GM19324 (cell line): ENCODE measurements at regions not wholly inside any gene's neighbourhood (a gene's known extent, or its start where the extent isn't known, plus 50 kb on each side); places are given as distances from the start of the nearest gene placed in this dataset.
"Not testable (repeated sequence)": the region's sequence is repeated elsewhere in the genome, so short reads cannot be mapped to it uniquely, and the experiment has no call there.

Experiments used
- ATAC-seq: cut with Tn5 transposase; IDR thresholded peaks from one replicate; pipeline ENCODE4 v1.9.1; 2021; ENCODE audit warnings: mild to moderate bottlenecking, moderate library complexity; ENCODE audit not compliant: unreplicated experiment, low FRiP score

GRCh38 chr12:68422956-68423574, 90.9 kb upstream of the MDM1 start:
- ATAC-seq, result no peak

GRCh38 chr12:68425998-68426397, 93.8 kb upstream of the MDM1 start:
- ATAC-seq, result no peak

DNA sequence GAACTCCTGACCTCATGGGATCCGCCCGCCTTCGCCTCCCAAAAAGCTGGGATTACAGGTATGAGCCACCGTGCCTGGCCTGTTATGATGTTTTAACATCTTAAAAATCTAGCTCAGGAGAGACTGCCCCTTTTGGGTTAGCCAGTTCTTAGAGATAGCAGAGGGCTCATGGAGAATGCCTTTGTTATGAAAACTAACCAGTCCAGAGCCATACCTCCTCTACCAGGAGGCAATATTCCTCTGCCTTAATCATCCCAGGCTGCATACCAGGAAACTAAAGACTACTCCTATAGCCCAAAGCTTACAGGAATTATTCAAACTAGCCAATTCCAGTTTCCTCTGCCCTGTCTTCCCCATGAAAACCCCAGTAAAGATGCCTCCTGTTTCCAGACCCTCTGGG, 96.0 kb upstream of the MDM1 start:
- ATAC-seq, result no peak

DNA sequence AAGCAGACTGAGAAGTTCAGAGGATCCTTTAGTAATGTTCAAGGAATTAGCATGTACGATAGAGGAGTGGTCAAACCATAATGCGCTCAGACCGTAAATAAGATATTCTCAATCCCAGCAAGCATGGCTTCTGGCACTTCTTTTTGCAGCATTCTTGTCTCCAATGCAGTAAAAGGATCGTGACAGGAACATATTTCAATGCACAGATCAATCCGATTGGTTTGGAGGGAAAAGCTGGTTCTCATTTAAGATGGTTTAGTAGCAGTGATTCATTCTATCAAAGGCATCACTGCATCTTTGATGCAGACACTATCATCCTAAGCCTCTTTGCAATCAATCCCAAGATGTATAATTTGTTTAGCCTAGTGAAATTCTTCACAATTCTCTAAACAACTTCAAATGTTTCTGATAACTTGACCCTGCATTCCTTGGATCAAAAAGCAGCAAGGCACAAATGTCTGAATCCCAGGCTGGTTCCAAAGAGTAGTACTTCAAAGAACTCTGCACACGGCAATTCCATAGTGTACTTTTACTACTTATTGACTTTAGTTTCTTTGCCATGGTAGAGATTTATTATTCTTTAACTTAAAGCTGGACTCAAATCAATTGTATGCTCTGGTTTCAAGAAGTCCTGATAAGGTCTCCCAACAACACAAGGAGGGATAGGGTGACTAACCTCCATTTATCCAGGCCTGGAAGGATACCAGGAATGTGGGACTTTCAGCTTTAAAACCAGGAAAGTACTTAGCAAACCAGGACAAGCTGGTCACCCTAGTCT, 96.8 kb upstream of the MDM1 start:
- ATAC-seq, result no peak

GRCh38 chr12:68429696-68430095, 97.5 kb upstream of the MDM1 start:
- ATAC-seq, result no peak

GRCh38 chr12:68431786-68432185, 99.6 kb upstream of the MDM1 start:
- ATAC-seq, result no peak

DNA sequence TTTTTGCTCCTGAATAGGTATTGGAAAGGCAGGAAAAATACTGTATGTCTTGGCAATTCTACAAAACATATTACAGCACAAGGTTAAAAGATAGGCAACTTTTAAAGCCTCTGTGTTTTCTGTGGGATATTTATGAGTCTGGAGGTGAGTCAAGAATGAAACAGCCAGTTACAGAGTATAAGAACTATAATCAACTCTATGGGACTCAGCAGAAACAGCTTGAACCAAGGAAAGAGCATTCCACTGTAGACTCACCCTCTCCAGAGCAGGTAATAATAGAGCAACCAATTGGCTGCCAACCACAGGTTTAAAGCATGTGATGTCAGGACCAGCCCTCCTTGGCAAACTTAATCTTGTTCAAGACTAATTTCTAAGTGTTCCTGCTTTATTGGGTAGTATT, 100.5 kb upstream of the MDM1 start:
- ATAC-seq, result no peak

GRCh38 chr12:68434391-68435298, 102.5 kb upstream of the MDM1 start:
- no peak for ATAC-seq

GRCh38 chr12:68435299-68435637, 103.1 kb upstream of the MDM1 start:
- no peak for ATAC-seq

- no peak for ATAC-seq
Measured at GRCh38 chr12:68435816-68436215, 103.7 kb upstream of the MDM1 start.

- no peak for ATAC-seq
Measured at GRCh38 chr12:68438601-68439000, 106.4 kb upstream of the MDM1 start.

GRCh38 chr12:68439368-68440045, 107.3 kb upstream of the MDM1 start:
- no peak for ATAC-seq

DNA sequence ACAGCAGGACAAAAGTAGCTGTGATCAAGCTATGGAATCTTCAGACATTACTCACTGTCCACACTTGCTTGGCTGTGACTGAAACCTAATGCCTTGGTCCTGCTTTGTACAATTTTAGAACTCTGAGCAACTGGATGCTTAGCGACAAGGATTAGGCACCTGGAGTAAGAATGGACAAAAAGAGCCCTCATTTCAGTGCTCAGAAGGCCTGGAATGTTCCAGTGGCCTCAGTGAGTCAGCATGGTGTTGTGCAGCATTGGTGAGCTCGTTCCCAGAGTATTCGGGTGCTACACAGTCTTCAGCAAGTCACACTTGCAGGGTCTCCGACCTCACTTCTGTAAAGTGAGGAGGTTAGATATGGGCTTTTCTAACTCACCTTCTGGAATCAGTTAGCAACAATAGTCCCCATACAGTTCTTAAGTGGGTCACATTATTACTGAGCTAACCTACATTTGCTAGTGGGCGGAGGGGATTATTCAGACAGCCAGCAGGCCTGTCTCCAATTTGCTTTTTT, 108.0 kb upstream of the MDM1 start:
- no peak for ATAC-seq

DNA sequence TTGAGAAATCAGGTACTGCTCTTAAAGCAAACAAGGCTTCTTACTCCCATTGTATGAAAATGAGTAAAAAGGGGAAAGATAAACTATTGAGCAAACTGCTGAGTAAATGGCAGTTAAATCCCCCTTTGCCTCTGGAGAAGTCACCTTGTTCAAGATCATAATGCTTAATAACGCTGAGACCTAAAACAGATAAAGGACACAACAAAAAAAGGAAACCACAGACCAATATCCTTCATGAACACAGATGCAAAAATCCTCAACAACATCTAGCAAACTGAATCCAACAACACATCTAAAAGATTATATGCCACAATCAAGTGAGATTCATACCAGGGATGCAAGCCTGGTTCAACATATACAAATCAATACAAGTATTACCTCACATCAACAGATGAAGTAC, 109.0 kb upstream of the MDM1 start:
- no peak for ATAC-seq

- ATAC-seq, result not testable (repeated sequence)
Measured at GRCh38 chr12:68442353-68442972, 110.3 kb upstream of the MDM1 start.

GRCh38 chr12:68443695-68444094, 111.5 kb upstream of the MDM1 start:
- not testable (repeated sequence) for ATAC-seq

- ATAC-seq, result no peak
Measured at GRCh38 chr12:68445824-68446223, 113.7 kb upstream of the MDM1 start.

GRCh38 chr12:68446384-68446783, 114.2 kb upstream of the MDM1 start:
- ATAC-seq, result no peak

GRCh38 chr12:68446901-68447796, 115.0 kb upstream of the MDM1 start:
- no peak for ATAC-seq
